ENCODE measurements at regions not wholly inside any gene's neighbourhood (a gene's known extent, or its start where the extent isn't known, plus 50 kb on each side); places are given as distances from the start of the nearest gene placed in this dataset.

GRCh38 chr18:73947180-73947921, 200.3 kb downstream of the FBXO15 start:
- H3K27me3 ChIP-seq (ENCODE audit: control insufficient read depth, insufficient read depth, low read length), result no peaks in the 10 kb centered on the region
- H3K36me3 ChIP-seq (replicated peaks; ENCODE audit: control insufficient read depth, insufficient read depth, low read length), result no peaks in the 10 kb centered on the region
- no peak overlapping the region for H3K4me3 ChIP-seq (ENCODE audit: insufficient read depth, low read depth, low read length)
- DNase-seq, result no peak

GRCh38 chr18:73945130-73945792, 202.4 kb downstream of the FBXO15 start:
- Histone ChIP-seq H3K36me3 (replicated peaks; ENCODE audit: control insufficient read depth, insufficient read depth, low read length) (no peaks in the 10 kb centered on the region), H3K27me3 (ENCODE audit: control insufficient read depth, insufficient read depth, low read length) (no peaks in the 10 kb centered on the region), H3K4me3 (ENCODE audit: insufficient read depth, low read depth, low read length) (no peak overlapping the region)
- no peak for DNase-seq

GRCh38 chr18:73944715-73945114, 202.9 kb downstream of the FBXO15 start:
- DNase-seq, result no peak
- Histone ChIP-seq H3K27me3 (ENCODE audit: control insufficient read depth, insufficient read depth, low read length) (no peaks in the 10 kb centered on the region), H3K4me3 (ENCODE audit: insufficient read depth, low read depth, low read length) (no peak overlapping the region), H3K36me3 (replicated peaks; ENCODE audit: control insufficient read depth, insufficient read depth, low read length) (no peaks in the 10 kb centered on the region)

- H3K36me3 ChIP-seq (replicated peaks; ENCODE audit: control insufficient read depth, insufficient read depth, low read length), result no peaks in the 10 kb centered on the region
- no peaks in the 10 kb centered on the region for H3K27me3 ChIP-seq (ENCODE audit: control insufficient read depth, insufficient read depth, low read length)
- DNase-seq, result no peak
- no peak overlapping the region for H3K4me3 ChIP-seq (ENCODE audit: insufficient read depth, low read depth, low read length)
Observed at GRCh38 chr18:73943763-73944162, 203.9 kb downstream of the FBXO15 start.

- no peak for DNase-seq
- no peaks in the 10 kb centered on the region for H3K36me3 ChIP-seq (replicated peaks; ENCODE audit: control insufficient read depth, insufficient read depth, low read length)
- no peak overlapping the region for H3K4me3 ChIP-seq (ENCODE audit: insufficient read depth, low read depth, low read length)
- H3K27me3 ChIP-seq (ENCODE audit: control insufficient read depth, insufficient read depth, low read length), result no peaks in the 10 kb centered on the region
Observed at GRCh38 chr18:73942956-73943355, 204.7 kb downstream of the FBXO15 start.

GRCh38 chr18:73942081-73942625, 205.5 kb downstream of the FBXO15 start:
- DNase-seq, result no peak
- Histone ChIP-seq H3K27me3 (ENCODE audit: control insufficient read depth, insufficient read depth, low read length) (no peaks in the 10 kb centered on the region), H3K4me3 (ENCODE audit: insufficient read depth, low read depth, low read length) (no peak overlapping the region), H3K36me3 (replicated peaks; ENCODE audit: control insufficient read depth, insufficient read depth, low read length) (no peaks in the 10 kb centered on the region)

- H3K27me3 ChIP-seq (ENCODE audit: control insufficient read depth, insufficient read depth, low read length), result no peaks in the 10 kb centered on the region
- no peak for DNase-seq
- no peaks in the 10 kb centered on the region for H3K36me3 ChIP-seq (replicated peaks; ENCODE audit: control insufficient read depth, insufficient read depth, low read length)
- H3K4me3 ChIP-seq (ENCODE audit: insufficient read depth, low read depth, low read length), result no peak overlapping the region
Observed at GRCh38 chr18:73940721-73941120, 206.9 kb downstream of the FBXO15 start.

- Histone ChIP-seq H3K27me3 (ENCODE audit: control insufficient read depth, insufficient read depth, low read length) (no peaks in the 10 kb centered on the region), H3K36me3 (replicated peaks; ENCODE audit: control insufficient read depth, insufficient read depth, low read length) (no peaks in the 10 kb centered on the region), H3K4me3 (ENCODE audit: insufficient read depth, low read depth, low read length) (no peak overlapping the region)
- no peak for DNase-seq
Observed at GRCh38 chr18:73939391-73939790, 208.2 kb downstream of the FBXO15 start.

GRCh38 chr18:73933685-73934084, 213.9 kb downstream of the FBXO15 start:
- Histone ChIP-seq H3K36me3 (replicated peaks; ENCODE audit: control insufficient read depth, insufficient read depth, low read length) (no peaks in the 10 kb centered on the region), H3K4me3 (ENCODE audit: insufficient read depth, low read depth, low read length) (no peak overlapping the region), H3K27me3 (ENCODE audit: control insufficient read depth, insufficient read depth, low read length) (no peaks in the 10 kb centered on the region)
- DNase-seq, result no peak

GRCh38 chr18:73932976-73933375, 214.7 kb downstream of the FBXO15 start:
- H3K36me3 ChIP-seq (replicated peaks; ENCODE audit: control insufficient read depth, insufficient read depth, low read length), result no peaks in the 10 kb centered on the region
- DNase-seq, result no peak
- H3K4me3 ChIP-seq (ENCODE audit: insufficient read depth, low read depth, low read length), result no peak overlapping the region
- H3K27me3 ChIP-seq (ENCODE audit: control insufficient read depth, insufficient read depth, low read length), result no peaks in the 10 kb centered on the region

GRCh38 chr18:73927496-73927895, 220.1 kb downstream of the FBXO15 start:
- no peaks in the 10 kb centered on the region for H3K27me3 ChIP-seq (ENCODE audit: control insufficient read depth, insufficient read depth, low read length)
- H3K36me3 ChIP-seq (replicated peaks; ENCODE audit: control insufficient read depth, insufficient read depth, low read length), result no peaks in the 10 kb centered on the region
- no peak for DNase-seq
- H3K4me3 ChIP-seq (ENCODE audit: insufficient read depth, low read depth, low read length), result no peak overlapping the region

- no peak for DNase-seq
- H3K27me3 ChIP-seq (ENCODE audit: control insufficient read depth, insufficient read depth, low read length), result no peaks in the 10 kb centered on the region
- H3K36me3 ChIP-seq (replicated peaks; ENCODE audit: control insufficient read depth, insufficient read depth, low read length), result no peaks in the 10 kb centered on the region
- H3K4me3 ChIP-seq (ENCODE audit: insufficient read depth, low read depth, low read length), result no peak overlapping the region
Observed at GRCh38 chr18:73924836-73925235, 222.8 kb downstream of the FBXO15 start.

- no peak for DNase-seq
- Histone ChIP-seq H3K27me3 (ENCODE audit: control insufficient read depth, insufficient read depth, low read length) (no peaks in the 10 kb centered on the region), H3K36me3 (replicated peaks; ENCODE audit: control insufficient read depth, insufficient read depth, low read length) (no peaks in the 10 kb centered on the region)
Observed at GRCh38 chr18:73924307-73924706, 223.3 kb downstream of the FBXO15 start.

GRCh38 chr18:73923866-73924265, 223.8 kb downstream of the FBXO15 start:
- H3K4me3 ChIP-seq (ENCODE audit: insufficient read depth, low read depth, low read length), result no peak overlapping the region
- H3K36me3 ChIP-seq (replicated peaks; ENCODE audit: control insufficient read depth, insufficient read depth, low read length), result no peaks in the 10 kb centered on the region
- DNase-seq, result no peak
- H3K27me3 ChIP-seq (ENCODE audit: control insufficient read depth, insufficient read depth, low read length), result no peaks in the 10 kb centered on the region

More at GRCh38 chr18:73924307-73924706, 223.3 kb downstream of the FBXO15 start:
- H3K4me3 ChIP-seq (ENCODE audit: insufficient read depth, low read depth, low read length), result no peak overlapping the region

GRCh38 chr18:73920033-73920432, 227.6 kb downstream of the FBXO15 start:
- Histone ChIP-seq H3K36me3 (replicated peaks; ENCODE audit: control insufficient read depth, insufficient read depth, low read length) (no peaks in the 10 kb centered on the region), H3K27me3 (ENCODE audit: control insufficient read depth, insufficient read depth, low read length) (no peaks in the 10 kb centered on the region), H3K4me3 (ENCODE audit: insufficient read depth, low read depth, low read length) (no peak overlapping the region)

More at GRCh38 chr18:73920033-73920432, 227.6 kb downstream of the FBXO15 start:
- no peak for DNase-seq
